ENCODE measurements at regions not wholly inside any gene's neighbourhood (a gene's known extent, or its start where the extent isn't known, plus 50 kb on each side); places are given as distances from the start of the nearest gene placed in this dataset.

DNA sequence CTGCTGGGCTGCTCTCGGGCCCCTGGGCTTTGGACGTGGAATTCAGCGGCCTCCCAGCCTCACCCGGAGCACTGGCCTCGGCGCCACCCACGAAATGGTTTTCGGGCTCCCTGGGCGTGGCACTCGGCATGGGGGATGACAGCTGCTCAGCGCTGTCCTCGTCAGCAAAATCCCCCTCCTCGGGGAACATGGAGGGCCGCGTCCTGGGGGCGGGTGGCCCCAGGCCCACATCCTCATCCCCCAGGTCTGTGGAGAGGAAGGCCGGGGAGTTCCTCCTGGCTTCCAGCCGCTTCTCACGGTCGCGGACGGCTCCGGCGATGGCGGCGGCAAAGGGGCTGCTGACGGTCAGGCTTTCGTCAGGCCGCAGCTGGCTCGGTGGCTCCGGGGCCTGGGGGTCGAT is 88.4 kb downstream of the CTTN start:
- no peak for DNase-seq (ENCODE audit: low read depth)

DNA sequence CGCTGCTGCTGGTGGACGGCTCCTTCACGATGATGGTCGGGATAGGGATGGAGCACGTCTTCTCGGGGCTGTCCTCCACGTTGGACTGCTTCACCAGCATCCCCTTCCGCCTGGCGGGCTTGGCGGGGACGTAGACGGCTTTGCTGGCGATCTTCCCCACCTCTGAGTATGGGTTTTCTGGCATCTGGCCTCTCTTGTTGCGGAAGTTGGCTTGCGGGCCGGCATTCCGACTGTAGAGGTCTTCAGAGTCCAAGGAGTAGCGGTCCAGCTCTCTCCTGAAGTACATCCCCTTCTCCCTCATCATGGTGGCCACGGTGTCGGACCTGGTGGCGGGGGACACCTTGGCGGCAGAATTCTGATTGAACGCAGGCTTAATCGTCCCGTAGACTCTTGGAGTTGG is 88.8 kb downstream of the CTTN start:
- no peak for DNase-seq (ENCODE audit: low read depth)

DNA sequence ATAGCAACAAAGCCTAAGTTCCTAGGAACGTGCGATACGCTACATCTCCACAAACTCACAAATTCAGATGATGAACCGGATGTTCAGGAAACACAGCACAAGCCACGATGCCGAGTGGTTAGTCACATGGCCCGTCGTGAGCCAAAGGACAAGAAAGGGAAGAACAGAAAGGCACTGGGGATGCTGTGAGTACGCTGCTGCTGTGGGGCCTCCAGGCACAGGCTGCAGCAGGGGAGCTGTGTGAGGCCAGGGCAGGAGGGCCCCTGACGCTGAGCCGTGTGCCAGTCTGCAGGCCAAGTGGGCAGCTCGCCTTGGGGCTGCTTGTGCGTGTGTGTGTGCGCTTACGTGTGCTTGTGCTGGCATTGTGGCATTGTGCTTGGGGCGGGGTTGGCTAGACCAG is 89.4 kb downstream of the CTTN start:
- no peak for DNase-seq (ENCODE audit: low read depth)

DNA sequence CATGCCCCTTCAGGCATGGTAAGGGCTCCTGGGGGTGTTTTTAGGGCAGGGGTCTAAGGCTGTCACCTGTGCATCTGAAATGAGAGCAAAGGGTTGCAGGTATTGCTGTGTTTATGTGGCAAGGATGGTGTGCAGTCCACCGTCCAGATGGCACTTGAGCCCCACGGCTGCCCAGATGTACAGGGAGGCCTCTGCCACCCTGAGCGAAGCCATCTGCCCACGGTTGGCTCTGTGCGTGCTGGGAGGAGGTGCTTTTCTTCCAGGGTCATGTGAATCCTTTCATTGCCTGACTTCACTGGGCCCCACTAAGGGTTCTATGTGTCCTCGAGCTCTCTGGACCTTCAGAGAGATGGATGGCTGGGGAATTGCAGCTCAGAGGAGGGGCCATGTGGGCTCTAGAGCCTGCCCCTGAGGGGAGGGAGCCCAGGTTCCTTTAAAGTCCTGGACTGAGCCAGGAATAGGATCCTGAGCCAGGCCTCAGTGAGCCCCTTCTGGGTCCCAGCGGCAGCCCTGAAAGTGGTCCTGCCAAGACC is 89.9 kb downstream of the CTTN start:
- DNase-seq (ENCODE audit: low read depth): no peak

DNA sequence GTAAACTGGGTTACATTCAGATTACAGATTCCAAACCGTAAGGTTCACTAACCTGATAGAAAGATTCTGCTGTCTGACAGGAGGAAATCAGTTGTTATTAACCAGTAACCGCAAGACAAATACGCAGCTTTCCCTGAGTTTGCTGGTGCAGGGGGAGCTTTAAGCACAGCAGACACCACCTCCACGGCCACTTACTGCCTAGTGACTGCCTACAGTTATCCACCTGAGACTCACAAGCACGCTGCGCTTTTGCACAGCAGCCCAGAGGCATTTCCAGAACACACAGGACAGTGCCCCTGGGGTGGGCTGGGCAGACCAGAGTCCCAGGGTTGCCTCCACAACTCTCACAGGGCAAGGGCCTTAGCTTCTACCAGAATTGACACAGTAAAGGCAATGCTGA is 90.9 kb downstream of the CTTN start:
- DNase-seq (ENCODE audit: low read depth): no peak

DNA sequence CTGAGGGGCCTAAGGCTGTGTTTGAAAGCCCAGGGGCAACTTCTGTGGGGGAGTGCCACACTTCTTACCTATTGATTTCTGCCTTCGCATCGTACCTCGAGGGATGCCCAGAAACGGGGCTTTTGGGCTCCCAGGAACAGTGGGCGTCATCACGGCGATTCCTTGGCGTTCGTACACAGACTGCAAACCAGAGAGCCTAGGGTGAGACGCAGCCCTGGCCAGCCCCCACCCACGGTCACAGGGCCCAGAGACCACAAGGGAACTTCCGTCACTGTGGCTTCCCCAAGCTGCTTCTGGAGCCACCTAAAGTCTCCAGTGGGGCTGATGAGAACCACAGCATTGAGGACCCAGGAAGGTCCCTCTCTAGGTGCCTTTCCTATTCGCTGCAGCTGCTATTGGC is 91.9 kb downstream of the CTTN start:
- no peak for DNase-seq (ENCODE audit: low read depth)

DNA sequence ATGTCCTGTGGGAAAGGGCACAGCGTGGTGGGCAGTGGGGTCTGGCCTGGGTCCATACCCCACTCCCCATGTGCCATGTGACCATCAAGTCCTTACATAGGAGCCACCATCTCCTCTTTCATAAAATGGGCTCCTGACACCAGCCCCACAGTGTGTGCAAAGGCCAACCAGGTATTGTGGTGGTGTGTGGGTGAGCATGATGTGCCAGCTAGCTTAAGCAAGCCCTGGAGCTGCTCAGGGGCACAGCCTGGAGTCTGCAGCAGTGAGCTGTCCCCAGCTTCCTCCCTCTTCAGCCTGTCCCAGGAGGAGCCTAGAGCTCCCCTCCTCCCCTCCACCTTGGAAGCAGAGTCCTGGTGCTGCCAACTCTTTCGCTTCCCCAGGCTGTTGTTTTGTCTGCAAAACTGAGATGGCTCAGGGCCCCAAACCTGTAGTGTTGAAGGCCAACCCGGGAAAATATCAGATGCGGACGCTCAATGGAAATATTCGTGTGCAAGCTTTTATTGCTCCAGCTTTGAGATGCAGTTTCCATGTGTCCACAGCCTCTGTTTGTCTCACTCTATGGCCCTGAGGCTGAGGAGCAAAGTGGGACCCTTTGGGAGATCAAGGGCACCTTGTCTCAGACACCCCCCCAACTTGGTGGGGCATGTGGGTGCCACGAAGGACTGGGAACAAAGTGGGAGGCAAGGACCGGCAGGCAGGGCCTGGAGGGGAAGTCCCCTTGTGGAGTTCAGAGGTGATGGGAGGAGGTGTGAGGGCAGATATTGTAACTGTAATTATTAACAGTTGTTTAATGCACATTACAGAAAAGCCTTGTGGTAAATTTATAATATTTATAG is 92.6 kb downstream of the CTTN start:
- no peak for DNase-seq (ENCODE audit: low read depth)

DNA sequence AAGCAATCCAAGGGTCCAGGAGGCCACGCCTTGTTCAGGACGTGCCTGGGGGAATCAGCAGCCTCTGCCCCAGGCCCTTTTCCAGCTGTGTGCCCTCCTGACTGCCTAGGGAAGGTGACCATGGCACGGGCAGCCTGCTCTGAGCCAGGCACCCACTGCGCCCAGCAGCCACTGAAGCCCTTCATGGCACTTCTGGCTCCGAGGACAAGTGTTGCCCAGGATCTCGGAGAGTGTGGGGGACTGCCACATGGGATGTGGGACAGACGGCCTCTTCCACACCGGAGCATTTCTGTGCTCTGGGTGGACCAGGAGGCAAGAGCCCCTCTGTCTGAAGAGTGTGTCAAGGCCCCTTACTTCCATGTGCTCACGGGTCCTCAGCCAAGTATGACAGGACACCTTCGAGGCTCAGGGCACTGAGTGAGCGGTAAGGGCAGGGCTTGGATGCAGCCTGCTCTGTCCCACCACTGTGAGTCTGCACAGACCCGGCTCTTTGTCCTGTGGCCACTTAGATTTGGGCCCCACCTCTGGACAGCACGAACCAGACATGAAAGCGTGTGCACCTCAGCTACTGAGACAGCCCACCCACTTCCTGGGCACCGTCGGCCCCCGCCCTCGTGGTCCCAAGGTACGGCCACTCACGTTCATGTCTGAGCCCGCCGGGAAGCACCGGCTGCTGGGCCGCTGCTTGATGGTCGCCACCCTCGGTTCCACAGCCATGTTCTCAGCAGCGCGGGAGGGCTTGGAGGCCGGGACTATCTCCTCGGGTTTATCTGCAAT is 93.6 kb downstream of the CTTN start:
- no peak for DNase-seq (ENCODE audit: low read depth)

DNA sequence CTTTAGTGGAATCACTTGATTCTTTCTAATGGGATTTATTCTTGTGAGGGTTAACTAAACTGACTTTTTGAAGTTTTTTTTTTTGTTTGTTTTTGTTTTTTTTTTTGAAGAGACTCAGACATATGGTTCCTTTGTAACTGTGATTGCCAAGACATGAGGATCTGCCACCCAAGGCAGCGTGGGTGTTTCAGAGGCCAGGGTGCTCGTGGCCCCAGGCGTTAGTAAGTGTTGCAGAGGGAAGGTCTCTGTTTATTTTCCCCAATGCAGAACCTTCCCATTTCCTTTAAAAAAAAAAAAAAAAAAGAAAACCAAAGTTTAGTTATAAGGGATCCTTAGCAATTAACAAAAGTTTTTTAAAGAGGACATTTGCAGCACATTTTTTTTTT is 94.8 kb downstream of the CTTN start:
- no peak for DNase-seq (ENCODE audit: low read depth)

DNA sequence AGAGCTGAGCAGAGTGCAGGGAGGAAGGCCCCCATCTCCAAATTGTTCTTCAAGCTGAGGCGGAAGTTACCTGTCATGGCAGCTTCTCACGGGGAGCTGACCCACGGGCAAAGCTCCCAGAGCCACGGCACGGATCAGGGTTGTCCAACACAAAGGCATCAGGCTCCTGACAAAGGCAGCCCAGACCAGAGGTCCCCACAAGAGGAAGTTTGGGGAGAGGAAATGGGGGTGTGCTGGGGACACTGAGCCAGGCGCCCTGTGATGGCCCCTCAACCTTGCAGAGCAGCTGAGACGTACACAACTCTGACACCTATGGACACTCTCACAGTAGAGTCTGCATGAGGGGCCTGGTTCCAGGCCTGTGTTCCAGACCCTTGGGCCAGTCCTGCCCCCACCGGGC is 95.6 kb downstream of the CTTN start:
- no peak for DNase-seq (ENCODE audit: low read depth)

DNA sequence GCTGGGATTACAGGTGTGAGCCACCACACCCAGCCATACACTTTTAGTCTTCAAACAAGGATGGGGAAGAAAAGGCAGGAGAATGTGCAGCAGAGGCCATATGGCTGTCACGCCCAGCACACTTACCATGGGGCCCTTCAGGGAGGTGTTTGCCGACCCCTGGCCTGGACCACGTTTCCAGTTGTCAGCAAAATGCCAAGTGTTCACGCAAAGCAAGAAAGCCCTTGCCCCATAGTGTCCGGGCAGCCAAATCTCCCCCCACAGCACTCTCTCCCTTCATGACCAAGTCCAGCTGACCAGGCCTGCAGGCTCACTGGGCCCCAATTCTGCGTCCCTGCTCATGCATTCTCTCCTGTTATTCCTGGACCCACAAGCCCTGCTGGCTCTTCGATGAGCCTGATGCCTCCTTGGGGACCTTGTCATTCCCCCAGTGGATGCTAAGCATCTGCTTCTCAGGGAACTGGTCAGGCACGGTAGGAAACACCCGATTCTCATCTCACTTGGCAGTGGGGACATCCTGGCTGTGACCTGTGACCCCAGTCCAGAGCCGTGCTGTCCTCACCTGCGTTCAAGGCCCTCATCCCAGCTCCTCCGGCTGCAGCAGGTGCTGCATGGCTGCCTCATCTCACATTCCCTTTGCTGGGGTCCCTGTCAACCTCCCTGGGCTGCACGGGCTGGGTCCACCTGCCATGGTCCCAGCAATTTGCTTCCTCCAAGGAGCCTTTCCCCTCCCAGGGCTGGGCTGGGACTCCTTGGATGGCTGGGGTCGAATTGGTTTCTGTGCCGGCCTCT is 96.4 kb downstream of the CTTN start:
- no peak for DNase-seq (ENCODE audit: low read depth)

DNA sequence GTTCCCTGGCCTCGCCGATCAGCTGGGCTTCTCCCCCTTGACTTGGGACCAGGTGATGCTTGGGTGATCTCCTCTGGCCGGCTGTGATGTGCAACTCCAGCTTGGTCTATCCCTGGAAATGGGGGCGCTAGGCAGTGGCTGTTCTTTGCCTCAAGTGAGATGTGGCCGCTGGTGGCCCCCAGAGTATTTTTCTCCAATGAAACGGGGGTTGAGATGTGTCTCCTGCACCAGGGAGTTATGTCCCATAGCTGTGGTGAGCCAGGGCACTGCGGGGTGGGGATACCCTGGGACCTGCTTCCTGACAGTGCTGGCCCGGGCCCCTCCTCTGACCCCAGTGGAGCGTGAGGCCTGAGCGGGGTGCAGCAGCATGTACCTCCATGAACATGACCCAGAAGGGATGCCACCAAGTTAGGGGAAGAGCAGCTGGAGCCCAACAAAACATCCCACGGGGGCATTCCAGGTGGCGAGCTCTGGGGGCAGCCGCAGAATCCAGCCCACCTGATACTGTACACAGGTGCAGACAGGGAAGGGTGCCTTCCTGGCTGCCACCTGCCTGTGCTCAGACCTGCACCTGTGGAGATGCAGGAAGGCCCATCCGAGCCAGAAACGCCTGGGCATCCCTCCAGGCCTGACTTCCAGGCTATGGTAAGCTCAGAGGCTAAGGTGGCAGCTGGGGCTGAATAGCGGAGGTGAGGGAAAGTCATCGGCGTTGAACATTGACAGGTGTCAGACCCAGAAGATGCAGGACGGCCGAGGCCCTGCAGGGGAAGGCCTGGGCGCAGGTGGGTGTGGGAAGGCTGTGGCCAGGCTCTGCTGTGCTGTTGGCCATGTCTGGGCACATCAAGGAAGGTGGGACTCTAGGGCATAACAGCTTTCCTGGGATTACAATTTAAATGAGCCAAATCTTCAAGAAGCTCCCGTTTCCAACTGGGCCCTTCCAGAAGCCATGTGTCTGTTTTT is 97.3 kb downstream of the CTTN start:
- no peak for DNase-seq (ENCODE audit: low read depth)

DNA sequence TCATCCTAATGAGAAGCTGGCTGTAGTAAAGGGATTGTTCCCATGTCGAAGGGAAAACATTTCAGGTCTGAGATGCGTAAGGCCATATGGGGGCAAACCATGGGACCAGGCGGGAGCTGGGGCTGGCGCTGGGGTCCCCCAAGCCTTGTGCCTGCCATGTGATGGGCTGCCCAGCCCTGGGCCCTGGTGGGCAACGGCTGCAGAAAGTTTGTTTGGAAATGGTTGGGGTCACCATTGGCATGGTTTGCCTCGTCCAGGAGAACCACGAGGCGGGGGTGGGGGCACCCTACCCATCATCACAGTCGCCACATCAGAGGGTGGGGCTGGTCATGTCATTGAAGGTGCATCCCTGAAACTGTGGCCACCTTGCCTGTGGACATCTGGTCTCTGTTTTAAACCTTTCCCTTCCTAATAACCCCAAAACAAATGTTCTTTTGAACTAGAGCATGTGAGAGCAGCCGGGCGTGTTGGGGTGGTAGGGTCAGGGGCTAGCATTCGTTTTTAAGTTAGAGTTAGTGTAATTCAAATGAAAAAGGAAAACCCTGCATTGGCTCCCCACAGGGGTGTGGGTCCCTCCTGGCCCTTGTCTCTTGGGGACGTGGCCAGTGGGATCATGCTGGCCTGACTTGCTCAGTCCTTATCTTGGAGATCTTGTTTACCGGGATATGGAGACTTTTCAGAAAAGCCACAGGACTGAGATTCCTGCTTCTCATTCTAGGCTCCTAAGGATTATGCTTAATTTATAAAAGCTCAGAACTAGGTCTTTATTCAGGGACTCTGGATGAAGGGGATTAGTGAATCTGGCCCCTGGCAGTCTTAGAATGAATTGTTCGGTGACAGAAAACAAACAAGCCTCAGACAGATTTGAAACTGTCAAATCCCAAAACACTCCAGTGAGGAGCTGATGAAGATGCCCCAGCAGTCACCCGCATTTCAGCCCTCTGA is 98.5 kb downstream of the CTTN start:
- DNase-seq (ENCODE audit: low read depth): no peak

DNA sequence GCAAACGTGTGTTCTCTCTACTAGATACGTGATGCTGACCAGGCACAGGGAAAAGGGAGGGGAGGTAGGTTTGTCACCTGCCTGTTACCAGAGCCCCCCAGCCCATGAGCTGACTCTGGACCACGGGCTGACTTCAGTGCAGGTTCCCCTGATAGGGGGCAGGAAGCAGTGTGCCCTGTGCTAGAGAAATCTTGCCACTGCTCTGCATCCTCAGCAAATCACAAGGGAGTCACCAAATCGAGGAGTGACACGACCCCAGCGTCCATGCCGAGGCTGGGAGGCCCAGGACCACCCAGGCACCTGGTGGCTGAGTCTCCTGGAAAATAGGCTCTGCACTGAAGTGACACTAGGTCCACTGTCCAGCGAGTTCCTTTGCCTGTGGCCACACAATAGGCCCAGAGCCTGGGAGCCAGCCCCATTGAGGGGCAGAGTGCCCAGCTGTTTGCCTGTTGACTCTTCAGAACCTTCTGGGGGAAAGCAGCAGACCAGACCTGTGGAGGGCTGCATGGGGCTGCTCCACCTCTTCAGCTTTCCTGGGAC is 99.3 kb downstream of the CTTN start:
- DNase-seq (ENCODE audit: low read depth): no peak

DNA sequence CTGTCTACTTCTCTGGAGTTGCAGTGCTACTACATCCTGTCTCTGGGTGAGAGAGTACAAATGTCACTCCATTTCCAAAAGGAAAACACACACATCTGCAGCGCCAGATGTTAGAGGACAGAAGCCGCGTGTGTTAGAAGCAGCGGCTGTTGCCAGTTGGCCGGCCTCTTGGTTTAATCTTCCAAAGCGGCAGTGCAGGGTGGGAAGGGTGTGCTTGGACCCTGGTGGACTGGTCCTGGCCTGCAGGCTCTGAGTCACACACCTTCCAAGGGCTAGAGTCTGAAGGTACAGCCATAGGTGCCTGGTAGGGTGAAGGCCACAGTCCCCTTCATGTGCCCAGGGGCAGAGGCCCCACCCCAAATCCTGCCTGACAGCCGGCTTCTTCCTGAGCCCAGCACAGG is 99.8 kb downstream of the CTTN start:
- no peak for DNase-seq (ENCODE audit: low read depth)

DNA sequence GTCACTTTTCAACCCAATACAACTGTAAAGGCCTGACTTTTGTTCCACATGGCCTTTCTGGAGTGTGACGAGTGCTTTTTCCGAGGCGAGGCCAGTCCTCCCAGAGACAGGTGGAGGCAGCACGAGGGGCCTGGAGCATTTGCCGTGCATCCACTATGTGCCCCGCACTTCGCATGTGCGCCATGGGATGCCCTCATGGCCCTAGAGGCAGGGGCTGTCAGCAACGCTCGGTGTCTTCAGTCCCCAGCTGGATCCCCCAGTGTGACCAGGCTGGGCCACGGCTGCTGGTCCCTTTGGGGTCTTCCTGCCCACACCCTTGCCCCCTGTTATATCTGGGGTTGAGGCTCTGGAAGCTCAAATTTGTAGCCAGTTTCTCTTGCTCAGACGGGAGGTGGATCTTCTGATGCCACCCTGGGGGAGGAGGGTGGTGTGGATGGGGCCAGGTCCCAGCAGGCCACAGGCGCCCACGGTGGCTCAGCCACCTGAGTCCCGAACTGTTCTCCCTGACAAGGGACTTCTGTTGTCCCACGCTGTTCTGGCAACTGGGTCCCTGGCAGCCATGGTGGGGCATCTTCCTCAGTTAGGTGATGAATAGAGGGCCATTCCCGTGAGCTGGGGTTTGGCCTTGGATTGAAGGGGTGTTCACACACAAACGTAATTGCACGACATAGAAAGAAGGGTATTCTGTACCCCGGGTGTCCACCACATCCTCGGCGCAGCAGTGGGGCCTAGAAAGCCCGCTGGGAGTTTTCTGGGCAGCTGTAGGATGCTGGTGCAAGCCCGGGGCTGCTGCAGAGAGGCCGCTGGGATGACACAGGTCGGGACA is 100.9 kb downstream of the CTTN start:
- no peak for DNase-seq (ENCODE audit: low read depth)

DNA sequence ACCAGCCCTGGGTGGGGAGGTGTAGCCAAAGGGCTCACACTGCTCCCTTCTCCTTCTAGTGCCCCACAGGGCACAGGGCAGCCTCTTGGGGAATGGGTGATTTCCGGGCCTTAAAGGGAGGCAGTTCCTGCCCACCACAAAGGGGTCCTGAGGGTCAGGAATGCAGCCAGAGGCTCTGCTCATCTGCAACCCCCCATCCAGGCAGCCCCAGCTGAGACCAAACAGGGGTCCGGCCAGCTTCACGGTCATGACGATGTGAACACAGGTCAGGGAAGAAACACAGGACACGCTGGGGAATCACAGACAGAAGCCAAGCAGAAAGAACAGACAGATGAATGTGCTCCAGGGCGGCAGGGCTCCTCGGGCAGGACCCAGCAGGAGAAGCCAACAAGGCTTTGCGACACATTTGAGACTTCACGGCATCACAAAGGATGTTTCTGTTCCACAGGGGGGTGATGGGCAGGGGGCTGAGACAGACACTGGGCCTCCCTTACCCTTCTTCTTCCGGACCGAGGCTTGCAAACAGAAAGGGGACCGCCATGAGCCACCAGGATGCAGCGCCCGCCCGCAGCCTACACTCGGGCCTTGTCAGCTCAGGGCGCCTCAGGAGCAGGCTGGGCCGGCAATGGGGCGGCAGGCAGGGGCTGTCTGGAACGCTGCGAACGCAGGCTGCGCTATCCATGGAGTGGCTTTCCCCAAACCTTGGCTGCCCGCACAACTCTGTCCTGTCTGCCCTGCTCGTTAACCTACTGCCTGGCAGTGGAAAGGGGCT is 101.9 kb downstream of the CTTN start:
- DNase-seq (ENCODE audit: low read depth): no peak
